GM21619 (cell line): ENCODE measurements at regions not wholly inside any gene's neighbourhood (a gene's known extent, or its start where the extent isn't known, plus 50 kb on each side); places are given as distances from the start of the nearest gene placed in this dataset.
"Not testable (repeated sequence)": the region's sequence is repeated elsewhere in the genome, so short reads cannot be mapped to it uniquely, and the experiment has no call there.

Experiments
- ATAC-seq: cut with Tn5 transposase; IDR thresholded peaks from one replicate; pipeline ENCODE4 v1.9.1; 2021; ENCODE audit not compliant: unreplicated experiment

GRCh38 chr4:68720723-68721122 is 50.3 kb upstream of the UGT2B15 start:
- not testable (repeated sequence) for ATAC-seq

- ATAC-seq: no peak
These were observed 54.0 kb upstream of the UGT2B15 start for GRCh38 chr4:68724426-68724825.

GRCh38 chr4:68724922-68725321 is 54.5 kb upstream of the UGT2B15 start:
- no peak for ATAC-seq

- ATAC-seq: peak; percentile 85
These were observed 62.4 kb upstream of the UGT2B15 start for GRCh38 chr4:68732653-68733466.

- ATAC-seq: peak; percentile 63
These were observed 63.6 kb upstream of the UGT2B15 start for GRCh38 chr4:68734095-68734494.

GRCh38 chr4:68735106-68735505 is 64.7 kb upstream of the UGT2B15 start:
- no peak for ATAC-seq

- ATAC-seq: no peak
These were observed 66.4 kb upstream of the UGT2B15 start for GRCh38 chr4:68736813-68737212.

GRCh38 chr4:68738036-68738435 is 67.6 kb upstream of the UGT2B15 start:
- ATAC-seq: no peak

GRCh38 chr4:68744368-68744767 is 71.4 kb upstream of the UGT2B10 start:
- no peak for ATAC-seq

- ATAC-seq: no peak
These were observed 67.4 kb upstream of the UGT2B10 start for GRCh38 chr4:68748181-68748991.

- no peak for ATAC-seq
These were observed 65.2 kb upstream of the UGT2B10 start for GRCh38 chr4:68750555-68750954.

GRCh38 chr4:68751138-68751537 is 64.7 kb upstream of the UGT2B10 start:
- no peak for ATAC-seq

GRCh38 chr4:68765876-68766275 is 49.9 kb upstream of the UGT2B10 start:
- ATAC-seq: no peak
